ENCODE measurements at regions not wholly inside any gene's neighbourhood (a gene's known extent, or its start where the extent isn't known, plus 50 kb on each side); places are given as distances from the start of the nearest gene placed in this dataset.

GRCh38 chr15:69652751-69653305 lies 200.2 kb downstream of the RPLP1 start:
- no peak for DNase-seq (ENCODE audit: low read depth)
- H3K4me3 ChIP-seq (ENCODE audit: low read depth, low read length): no peak overlapping the region
- TF ChIP-seq, protein P1, sequence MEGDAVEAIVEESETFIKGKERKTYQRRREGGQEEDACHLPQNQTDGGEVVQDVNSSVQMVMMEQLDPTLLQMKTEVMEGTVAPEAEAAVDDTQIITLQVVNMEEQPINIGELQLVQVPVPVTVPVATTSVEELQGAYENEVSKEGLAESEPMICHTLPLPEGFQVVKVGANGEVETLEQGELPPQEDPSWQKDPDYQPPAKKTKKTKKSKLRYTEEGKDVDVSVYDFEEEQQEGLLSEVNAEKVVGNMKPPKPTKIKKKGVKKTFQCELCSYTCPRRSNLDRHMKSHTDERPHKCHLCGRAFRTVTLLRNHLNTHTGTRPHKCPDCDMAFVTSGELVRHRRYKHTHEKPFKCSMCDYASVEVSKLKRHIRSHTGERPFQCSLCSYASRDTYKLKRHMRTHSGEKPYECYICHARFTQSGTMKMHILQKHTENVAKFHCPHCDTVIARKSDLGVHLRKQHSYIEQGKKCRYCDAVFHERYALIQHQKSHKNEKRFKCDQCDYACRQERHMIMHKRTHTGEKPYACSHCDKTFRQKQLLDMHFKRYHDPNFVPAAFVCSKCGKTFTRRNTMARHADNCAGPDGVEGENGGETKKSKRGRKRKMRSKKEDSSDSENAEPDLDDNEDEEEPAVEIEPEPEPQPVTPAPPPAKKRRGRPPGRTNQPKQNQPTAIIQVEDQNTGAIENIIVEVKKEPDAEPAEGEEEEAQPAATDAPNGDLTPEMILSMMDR (conservative IDR thresholded peaks at IDR 0.05; ENCODE audit: low read depth, low read length): peak; percentile 3

GRCh38 chr15:69653306-69653705 lies 200.7 kb downstream of the RPLP1 start:
- no peak overlapping the region for H3K4me3 ChIP-seq (ENCODE audit: low read depth, low read length)
- DNase-seq (ENCODE audit: low read depth): no peak
- TF ChIP-seq, protein P1 (conservative IDR thresholded peaks at IDR 0.05; ENCODE audit: low read depth, low read length): no peak

- no peak overlapping the region for H3K4me3 ChIP-seq (ENCODE audit: low read depth, low read length)
- TF ChIP-seq, protein P1 (conservative IDR thresholded peaks at IDR 0.05; ENCODE audit: low read depth, low read length): no peak
- DNase-seq (ENCODE audit: low read depth): no peak
Observed at GRCh38 chr15:69653846-69654245, 201.2 kb downstream of the RPLP1 start.

DNA sequence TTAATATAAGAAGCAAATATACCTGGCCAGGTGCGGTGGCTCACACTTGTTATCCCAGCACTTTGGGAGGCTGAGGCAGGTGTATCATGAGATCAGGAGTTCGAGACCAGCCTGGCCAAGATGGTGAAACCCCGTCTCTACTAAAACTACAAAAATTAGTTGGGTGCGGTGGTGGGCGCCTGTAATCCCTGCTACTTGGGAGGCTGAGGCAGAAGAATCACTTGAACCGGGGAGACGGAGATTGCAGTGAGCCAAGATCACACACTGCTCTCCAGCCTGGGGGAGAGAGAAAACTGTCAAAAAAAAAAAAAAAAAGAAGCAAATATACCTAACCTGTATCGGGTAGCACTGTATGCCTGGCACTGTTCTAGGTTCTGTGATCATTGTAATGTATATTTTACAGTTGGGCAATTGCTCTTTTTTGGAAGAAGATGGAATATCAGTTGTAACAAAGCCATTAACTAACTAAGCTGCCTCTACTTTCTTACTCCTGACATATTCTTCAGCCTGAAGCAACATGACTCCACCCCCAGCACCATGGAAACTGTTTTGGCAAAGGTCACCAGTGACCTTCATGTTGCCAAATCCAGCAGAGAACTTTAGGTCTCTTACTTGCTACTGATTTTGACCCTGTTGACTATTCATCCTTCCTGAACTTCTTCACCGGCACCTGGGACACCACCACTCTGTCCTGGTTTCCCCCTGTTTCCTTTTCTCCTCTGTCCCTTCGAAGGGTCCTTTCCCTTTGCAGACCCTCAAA lies 203.8 kb downstream of the RPLP1 start:
- DNase-seq (ENCODE audit: low read depth): no peak
- TF ChIP-seq, protein P1 (conservative IDR thresholded peaks at IDR 0.05; ENCODE audit: low read depth, low read length): no peak
- no peak overlapping the region for H3K4me3 ChIP-seq (ENCODE audit: low read depth, low read length)

GRCh38 chr15:69657626-69658025 lies 205.0 kb downstream of the RPLP1 start:
- H3K4me3 ChIP-seq (ENCODE audit: low read depth, low read length): no peak overlapping the region
- TF ChIP-seq, protein P1 (conservative IDR thresholded peaks at IDR 0.05; ENCODE audit: low read depth, low read length): no peak
- DNase-seq (ENCODE audit: low read depth): no peak

DNA sequence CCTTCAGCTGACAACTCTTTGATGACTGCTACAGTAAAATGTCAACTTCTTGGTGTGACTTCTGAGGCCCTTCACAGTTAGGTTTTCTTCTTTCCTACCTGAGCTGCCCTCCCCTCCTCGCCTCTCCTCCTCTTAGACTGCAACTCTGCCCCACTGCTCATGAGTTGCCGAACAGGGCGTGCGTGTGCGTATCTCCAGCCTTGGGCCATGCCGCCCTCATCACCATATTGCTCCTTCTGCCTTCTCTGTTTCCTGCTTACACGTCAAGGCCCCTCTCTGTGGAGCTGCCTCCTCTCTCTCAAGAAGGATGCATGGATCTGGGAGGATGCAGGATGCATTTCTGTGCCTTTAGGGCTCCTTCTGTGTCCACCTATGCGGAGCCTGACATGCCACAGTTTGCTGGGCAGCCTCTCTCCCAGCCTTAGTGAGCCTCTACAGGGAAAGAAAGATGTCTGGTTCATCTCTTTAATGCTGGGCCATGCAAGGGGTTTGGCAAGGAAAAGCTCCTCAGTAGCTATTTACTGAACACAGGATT lies 205.9 kb downstream of the RPLP1 start:
- TF ChIP-seq, protein P1 (conservative IDR thresholded peaks at IDR 0.05; ENCODE audit: low read depth, low read length): no peak
- H3K4me3 ChIP-seq (ENCODE audit: low read depth, low read length): no peak overlapping the region
- DNase-seq (ENCODE audit: low read depth): no peak

Data from epithelial cell of proximal tubule (primary cell).